AG09319 (cell line): ENCODE measurements at regions not wholly inside any gene's neighbourhood (a gene's known extent, or its start where the extent isn't known, plus 50 kb on each side); places are given as distances from the start of the nearest gene placed in this dataset.

Experiments
- DNase-seq: peaks from one replicate; pipeline ENCODE4 v3.0.0-alpha.2; 2010; ENCODE audit warnings: low read depth; ENCODE audit errors: extremely low read depth
- TF ChIP-seq, protein P1 (sequence below): IDR thresholded peaks from 2 replicates; pipeline ENCODE4 v1.5.1; 2011; ENCODE audit warnings: low read depth, mild to moderate bottlenecking, inconsistent platforms, low read length, moderate library complexity

DNA sequence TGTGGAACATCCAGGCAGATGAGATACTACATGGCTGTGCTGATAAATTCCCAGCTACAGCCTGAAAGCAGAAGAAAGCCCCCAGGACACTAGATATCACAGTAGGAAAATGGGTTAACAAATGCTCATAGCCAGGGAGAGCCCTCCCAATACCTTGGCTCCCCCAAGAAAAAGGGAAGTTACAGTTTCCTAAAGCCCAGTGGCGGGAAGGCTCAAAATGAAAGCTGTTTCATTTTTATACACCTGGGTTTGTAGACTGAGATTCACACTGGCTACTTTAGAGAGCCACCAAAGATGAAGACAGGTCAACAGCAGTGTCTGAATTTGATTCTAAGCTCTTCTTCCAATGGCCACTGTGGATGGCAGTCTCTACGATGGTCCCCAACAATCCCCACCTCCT lies 55.0 kb upstream of the TOPAZ1 start:
- TF ChIP-seq, protein P1, sequence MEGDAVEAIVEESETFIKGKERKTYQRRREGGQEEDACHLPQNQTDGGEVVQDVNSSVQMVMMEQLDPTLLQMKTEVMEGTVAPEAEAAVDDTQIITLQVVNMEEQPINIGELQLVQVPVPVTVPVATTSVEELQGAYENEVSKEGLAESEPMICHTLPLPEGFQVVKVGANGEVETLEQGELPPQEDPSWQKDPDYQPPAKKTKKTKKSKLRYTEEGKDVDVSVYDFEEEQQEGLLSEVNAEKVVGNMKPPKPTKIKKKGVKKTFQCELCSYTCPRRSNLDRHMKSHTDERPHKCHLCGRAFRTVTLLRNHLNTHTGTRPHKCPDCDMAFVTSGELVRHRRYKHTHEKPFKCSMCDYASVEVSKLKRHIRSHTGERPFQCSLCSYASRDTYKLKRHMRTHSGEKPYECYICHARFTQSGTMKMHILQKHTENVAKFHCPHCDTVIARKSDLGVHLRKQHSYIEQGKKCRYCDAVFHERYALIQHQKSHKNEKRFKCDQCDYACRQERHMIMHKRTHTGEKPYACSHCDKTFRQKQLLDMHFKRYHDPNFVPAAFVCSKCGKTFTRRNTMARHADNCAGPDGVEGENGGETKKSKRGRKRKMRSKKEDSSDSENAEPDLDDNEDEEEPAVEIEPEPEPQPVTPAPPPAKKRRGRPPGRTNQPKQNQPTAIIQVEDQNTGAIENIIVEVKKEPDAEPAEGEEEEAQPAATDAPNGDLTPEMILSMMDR = no peak
- no peak for DNase-seq
